HepG2 (cell line): ENCODE measurements at regions not wholly inside any gene's neighbourhood (a gene's known extent, or its start where the extent isn't known, plus 50 kb on each side); places are given as distances from the start of the nearest gene placed in this dataset.

ENCODE experiments used
- ATAC-seq: fragments of 200-7000 bp; cut with Tn5 transposase; 3 replicates; pipeline ENCODE4 v1.9.1; 2020; ENCODE audit warnings: mild to moderate bottlenecking, moderate library complexity
- BruUV-seq: library from RNA; stranded (reverse); fragments of 400-500 nt; replicated peaks from 2 replicates; lab custom pipeline; 2021; lab: Mats Ljungman, UMichigan
- CTCF ChIA-PET: fragments of 300-600 bp; formaldehyde crosslinking; extraction: SDS; loops from one replicate; lab custom pipeline; 2021; ENCODE audit warnings: low total read pairs, inconsistent platforms, low intra/inter-chr PET ratio; lab: Yijun Ruan, JAX
- POLR2A ChIA-PET: fragments of 350-600 bp; sonication (Branson Sonifier 250); formaldehyde crosslinking; loops from one replicate; lab custom pipeline; 2020; ENCODE audit warnings: antibody characterized with exemption, inconsistent platforms; lab: Yijun Ruan, JAX
- DNase-seq: peaks from one replicate; pipeline ENCODE4 v3.0.0-alpha.2; 2015; ENCODE audit warnings: low spot score
- FAIRE-seq: peaks from 3 replicates; lab custom pipeline; 2011; peaks lifted over from hg19 to GRCh38; lab: Jason Lieb, UNC
- H2AFZ ChIP-seq: one replicate; pipeline ENCODE4 v1.6.1; 2011; ENCODE audit warnings: low read length, inconsistent platforms
- H3K27ac ChIP-seq: fragments of 300-600 bp; 3 replicates; pipeline ENCODE4 v1.8.0; 2011; ENCODE audit warnings: mixed run types, mild to moderate bottlenecking, mixed read lengths, low read length, inconsistent platforms; ENCODE audit not compliant: insufficient read depth; ENCODE audit errors: extremely low read length
- H3K27me3 ChIP-seq, 2 experiments: fragments of 200-600 bp in 1 of 2; 2 replicates in 1 of 2; 3 replicates in 1 of 2; pipeline versions ENCODE4 v1.6.0 to v1.8.0; 2011; ENCODE audit warnings: low read length in 2 of 2, mild to moderate bottlenecking in 2 of 2, moderate library complexity in 2 of 2, inconsistent platforms in 1 of 2; ENCODE audit not compliant: insufficient read depth in 2 of 2, control insufficient read depth in 1 of 2
- H3K36me3 ChIP-seq, 2 experiments: fragments of 200-600 bp in 1 of 2; replicated peaks in 1 of 2; 2 replicates in 1 of 2; 3 replicates in 1 of 2; pipeline versions ENCODE4 v1.5.1 to v1.8.0; 2011; ENCODE audit warnings: low read length in 2 of 2, inconsistent platforms in 1 of 2; ENCODE audit not compliant: insufficient read depth in 2 of 2, control insufficient read depth in 1 of 2
- H3K4me1 ChIP-seq: 2 replicates; pipeline ENCODE4 v1.5.1; 2012; ENCODE audit warnings: low read length, inconsistent platforms; ENCODE audit not compliant: insufficient read depth
- H3K4me2 ChIP-seq: 2 replicates; pipeline ENCODE4 v1.6.0; 2011; ENCODE audit warnings: low read depth, low read length, inconsistent platforms
- H3K4me3 ChIP-seq, 3 experiments: fragments of 200-600 bp in 1 of 3; sonication (generic), shearing (Covaris generic) in 1 of 3; replicated peaks in 1 of 3; 2 replicates each; pipeline ENCODE4 v1.5.1; 2011 to 2016; ENCODE audit warnings: low read length in 3 of 3, inconsistent platforms in 2 of 3, low read depth in 2 of 3, mild to moderate bottlenecking in 2 of 3, control low read depth in 1 of 3, mixed read lengths in 1 of 3; ENCODE audit not compliant: insufficient read depth in 1 of 3
- H3K79me2 ChIP-seq: one replicate; pipeline ENCODE4 v1.6.1; 2011; ENCODE audit warnings: low read length, inconsistent platforms; ENCODE audit not compliant: insufficient read depth
- H3K9ac ChIP-seq: 2 replicates; pipeline ENCODE4 v1.6.0; 2011; ENCODE audit warnings: mild to moderate bottlenecking, low read depth, low read length, inconsistent platforms; ENCODE audit not compliant: insufficient read depth
- H3K9me3 ChIP-seq: 2 replicates; pipeline ENCODE4 v1.5.1; 2012; ENCODE audit warnings: mild to moderate bottlenecking, low read length
- H4K20me1 ChIP-seq: 2 replicates; pipeline ENCODE4 v1.6.0; 2011; ENCODE audit warnings: inconsistent platforms, mild to moderate bottlenecking, low read length, moderate library complexity; ENCODE audit not compliant: insufficient read depth
- ARID3A ChIP-seq: IDR thresholded peaks from 2 replicates; pipeline ENCODE4 v1.6.1; 2012; ENCODE audit warnings: low read depth, low read length, improper control_type of control experiment
- CBX1 ChIP-seq: IDR thresholded peaks from one replicate; pipeline ENCODE4 v1.6.1; 2016; ENCODE audit warnings: antibody characterized with exemption, low read depth
- CBX2 ChIP-seq, 2 experiments: fragments of 200-600 bp in 1 of 2; sonication (generic); formaldehyde crosslinking in 1 of 2; IDR thresholded peaks; 2 replicates each; pipeline versions ENCODE4 v1.7.0 to v1.8.1; 2018 to 2022; ENCODE audit warnings: low read depth in 2 of 2, low read length in 1 of 2, mild to moderate bottlenecking in 1 of 2, missing genetic modification reagents in 1 of 2
- CTCF ChIP-seq: sonication (generic); formaldehyde crosslinking; IDR thresholded peaks from 2 replicates; pipeline ENCODE4 v1.5.0; 2020; ENCODE audit warnings: mild to moderate bottlenecking, missing genetic modification reagents, moderate library complexity
- FOXP1 ChIP-seq, 2 experiments: fragments of 450-650 bp in 1 of 2; IDR thresholded peaks; 2 replicates each; pipeline ENCODE4 v1.6.1; 2017 to 2018; ENCODE audit warnings: antibody characterized with exemption in 1 of 2
- GZF1 ChIP-seq: sonication (generic); formaldehyde crosslinking; IDR thresholded peaks from 2 replicates; pipeline ENCODE4 v1.5.1; 2020; ENCODE audit warnings: mild to moderate bottlenecking, missing genetic modification reagents
- HINFP ChIP-seq: sonication (generic); formaldehyde crosslinking; IDR thresholded peaks from 2 replicates; pipeline ENCODE4 v1.4.0; 2020; ENCODE audit warnings: low read depth, mild to moderate bottlenecking, missing genetic modification reagents
- IRX3 ChIP-seq: sonication (generic); formaldehyde crosslinking; IDR thresholded peaks from 2 replicates; pipeline ENCODE4 v1.8.1; 2023; ENCODE audit warnings: mild to moderate bottlenecking, low read depth, missing genetic modification reagents, borderline replicate concordance
- NBN ChIP-seq: fragments of 450-650 bp; conservative IDR thresholded peaks from 2 replicates; pipeline ENCODE4 v1.6.1; 2017
- TOE1 ChIP-seq: sonication (generic); formaldehyde crosslinking; IDR thresholded peaks from 2 replicates; pipeline ENCODE4 v1.4.0; 2020; ENCODE audit warnings: mild to moderate bottlenecking, missing genetic modification reagents
- ZNF230 ChIP-seq: sonication (generic); formaldehyde crosslinking; IDR thresholded peaks from 2 replicates; pipeline ENCODE4 v1.4.0; 2020; ENCODE audit warnings: mild to moderate bottlenecking, missing genetic modification reagents
- ZNF616 ChIP-seq: sonication (generic); formaldehyde crosslinking; IDR thresholded peaks from 2 replicates; pipeline ENCODE4 v1.5.0; 2020; ENCODE audit warnings: low read depth, mild to moderate bottlenecking, missing genetic modification reagents
- ZNF878 ChIP-seq: sonication (generic); formaldehyde crosslinking; IDR thresholded peaks from 2 replicates; pipeline ENCODE4 v1.8.1; 2023; ENCODE audit warnings: mild to moderate bottlenecking, missing genetic modification reagents, moderate library complexity
- in situ Hi-C: cut with HindIII; loops from 2 replicates; pipeline ENCODE4 v1.10.0; 2017; ENCODE audit warnings: low pct_unique_long_range_greater_than_20kb; ENCODE audit not compliant: extremely low pct_ligation_motif_present
- intact Hi-C: fragments of 100-400 bp; cut with micrococcal nuclease; formaldehyde crosslinking; loops from one replicate; pipeline ENCODE4 v1.10.0; 2022; ENCODE audit not compliant: unreplicated experiment
- TF ChIP-seq, protein P1 (sequence below): sonication (generic); formaldehyde crosslinking; IDR thresholded peaks from 2 replicates; pipeline ENCODE4 v1.4.0; 2020; ENCODE audit warnings: missing genetic modification reagents
- TF ChIP-seq, protein P2 (sequence below): IDR thresholded peaks from 2 replicates; pipeline ENCODE4 v1.6.1; 2016; ENCODE audit warnings: mild to moderate bottlenecking, missing biosample characterization, missing genetic modification reagents
- TF ChIP-seq, protein P3 (sequence below): sonication (generic); formaldehyde crosslinking; IDR thresholded peaks from 2 replicates; pipeline ENCODE4 v1.5.0; 2020; ENCODE audit warnings: missing genetic modification reagents, mild to moderate bottlenecking, borderline replicate concordance

DNA sequence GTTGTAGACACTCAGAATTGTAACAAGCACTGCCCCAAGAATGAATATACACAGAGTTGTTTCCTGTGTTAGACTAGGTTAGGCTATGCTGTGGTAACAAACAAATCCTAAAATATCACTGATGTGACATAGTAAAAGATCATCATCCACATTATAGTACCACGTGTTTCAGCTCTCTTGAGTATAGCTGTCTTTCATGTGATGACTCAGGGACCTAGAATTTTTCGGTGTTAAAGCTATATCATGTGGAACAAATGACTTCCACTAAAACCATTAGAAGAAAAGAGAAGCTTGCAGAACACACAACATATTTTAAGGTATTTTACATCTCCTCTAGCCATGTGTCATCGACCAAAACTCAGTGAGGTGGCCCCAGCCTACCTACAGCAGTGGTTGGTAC is 307.9 kb upstream of the RBMS3 start (continued):
- TF ChIP-seq, protein P1, sequence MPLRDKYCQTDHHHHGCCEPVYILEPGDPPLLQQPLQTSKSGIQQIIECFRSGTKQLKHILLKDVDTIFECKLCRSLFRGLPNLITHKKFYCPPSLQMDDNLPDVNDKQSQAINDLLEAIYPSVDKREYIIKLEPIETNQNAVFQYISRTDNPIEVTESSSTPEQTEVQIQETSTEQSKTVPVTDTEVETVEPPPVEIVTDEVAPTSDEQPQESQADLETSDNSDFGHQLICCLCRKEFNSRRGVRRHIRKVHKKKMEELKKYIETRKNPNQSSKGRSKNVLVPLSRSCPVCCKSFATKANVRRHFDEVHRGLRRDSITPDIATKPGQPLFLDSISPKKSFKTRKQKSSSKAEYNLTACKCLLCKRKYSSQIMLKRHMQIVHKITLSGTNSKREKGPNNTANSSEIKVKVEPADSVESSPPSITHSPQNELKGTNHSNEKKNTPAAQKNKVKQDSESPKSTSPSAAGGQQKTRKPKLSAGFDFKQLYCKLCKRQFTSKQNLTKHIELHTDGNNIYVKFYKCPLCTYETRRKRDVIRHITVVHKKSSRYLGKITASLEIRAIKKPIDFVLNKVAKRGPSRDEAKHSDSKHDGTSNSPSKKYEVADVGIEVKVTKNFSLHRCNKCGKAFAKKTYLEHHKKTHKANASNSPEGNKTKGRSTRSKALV (CRISPR knock-in tag), result no peak
- no peak for TF ChIP-seq IRX3

DNA sequence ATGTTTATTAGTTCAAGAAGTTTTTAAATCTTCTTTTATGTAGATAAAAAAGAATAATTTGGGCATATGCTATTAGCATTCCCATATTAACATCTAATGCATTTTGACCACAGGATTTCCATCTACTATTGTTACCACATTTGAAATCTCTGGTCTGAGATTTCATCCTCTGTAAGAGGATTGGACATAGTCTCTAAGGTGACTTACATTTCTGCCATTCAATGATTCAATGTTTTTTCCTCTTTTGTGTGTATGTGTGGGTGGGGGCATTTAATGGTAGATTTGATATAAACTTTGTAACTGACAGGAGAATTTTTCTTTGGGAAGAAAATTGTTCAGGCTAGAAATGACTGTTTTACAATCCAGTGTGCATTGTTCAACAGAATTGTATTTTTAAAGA is 307.3 kb upstream of the RBMS3 start:
- BruUV-seq, result no TSS peak
- intact Hi-C loops (no loop called here), in situ Hi-C loops (no loop called here)
- ChIA-PET CTCF (no interaction called here), POLR2A (no interaction called here)
- no peak for FAIRE-seq
- Histone ChIP-seq H3K36me3 (no peaks in the 10 kb centered on the region), H3K4me2 (no peak overlapping the region), H3K9ac (no peak overlapping the region), H4K20me1 (no peaks in the 10 kb centered on the region), H3K79me2 (no peaks in the 10 kb centered on the region), H3K9me3 (peaks cover 59% of the 10 kb centered on the region), H3K27ac (no peak overlapping the region), H3K4me3 (no peak overlapping the region), H3K27me3 (no peaks in the 10 kb centered on the region), H2AFZ (no peak overlapping the region), H3K4me1 (no peaks in the 10 kb centered on the region)
- ATAC-seq, result no peak
- no peak for DNase-seq
- TF ChIP-seq CTCF (CRISPR knock-in tag) (no peak), TOE1 (CRISPR knock-in tag) (no peak), HINFP (CRISPR knock-in tag) (no peak), NBN (no peak), CBX2 (IDR thresholded peaks at IDR 0.05; ENCODE audit: low read depth, low read length) (no peak), CBX2 (CRISPR knock-in tag; IDR thresholded peaks at IDR 0.05; ENCODE audit: low read depth) (no peak), ZNF230 (no peak), ZNF616 (CRISPR knock-in tag) (no peak), ZNF878 (CRISPR knock-in tag) (no peak), ARID3A (no peak), FOXP1 (IDR thresholded peaks at IDR 0.05) (no peak), FOXP1 (CRISPR knock-in tag; IDR thresholded peaks at IDR 0.05) (no peak), CBX1 (no peak), GZF1 (no peak)
- TF ChIP-seq, protein P2, sequence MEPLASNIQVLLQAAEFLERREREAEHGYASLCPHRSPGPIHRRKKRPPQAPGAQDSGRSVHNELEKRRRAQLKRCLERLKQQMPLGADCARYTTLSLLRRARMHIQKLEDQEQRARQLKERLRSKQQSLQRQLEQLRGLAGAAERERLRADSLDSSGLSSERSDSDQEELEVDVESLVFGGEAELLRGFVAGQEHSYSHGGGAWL (CRISPR knock-in tag), result no peak
- TF ChIP-seq, protein P3, sequence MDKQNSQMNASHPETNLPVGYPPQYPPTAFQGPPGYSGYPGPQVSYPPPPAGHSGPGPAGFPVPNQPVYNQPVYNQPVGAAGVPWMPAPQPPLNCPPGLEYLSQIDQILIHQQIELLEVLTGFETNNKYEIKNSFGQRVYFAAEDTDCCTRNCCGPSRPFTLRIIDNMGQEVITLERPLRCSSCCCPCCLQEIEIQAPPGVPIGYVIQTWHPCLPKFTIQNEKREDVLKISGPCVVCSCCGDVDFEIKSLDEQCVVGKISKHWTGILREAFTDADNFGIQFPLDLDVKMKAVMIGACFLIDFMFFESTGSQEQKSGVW (CRISPR knock-in tag), result no peak
